Neural progenitor cell (in vitro differentiated cells): ENCODE measurements at regions not wholly inside any gene's neighbourhood (a gene's known extent, or its start where the extent isn't known, plus 50 kb on each side); places are given as distances from the start of the nearest gene placed in this dataset.

Experiments
- DNase-seq: peaks from one replicate; pipeline ENCODE4 v3.0.0-alpha.2; 2016; ENCODE audit warnings: low spot score
- H2AFZ ChIP-seq: fragments of 200-600 bp; sonication (generic); replicated peaks from 2 replicates; pipeline ENCODE4 v1.6.1; 2016; ENCODE audit warnings: antibody characterized with exemption
- H3F3A ChIP-seq: fragments of 200-600 bp; sonication (generic); 2 replicates; pipeline ENCODE4 v1.6.1; 2016; ENCODE audit warnings: antibody characterized with exemption, low read depth
- H3K27ac ChIP-seq: fragments of 200-600 bp; sonication (generic); 2 replicates; pipeline ENCODE4 v1.5.1; 2016; ENCODE audit warnings: mild to moderate bottlenecking
- H3K27me3 ChIP-seq: fragments of 200-600 bp; sonication (generic); 2 replicates; pipeline ENCODE4 v1.6.1; 2016; ENCODE audit warnings: mild to moderate bottlenecking, moderate library complexity
- H3K36me3 ChIP-seq: fragments of 200-600 bp; sonication (generic); 2 replicates; pipeline ENCODE4 v1.5.1; 2016
- H3K4me1 ChIP-seq: fragments of 200-600 bp; sonication (generic); 2 replicates; pipeline ENCODE4 v1.6.1; 2016; ENCODE audit warnings: mixed run types
- H3K4me2 ChIP-seq: fragments of 200-600 bp; sonication (generic); 2 replicates; pipeline ENCODE4 v1.6.1; 2016
- H3K4me3 ChIP-seq: fragments of 200-600 bp; sonication (generic); 2 replicates; pipeline ENCODE4 v1.5.1; 2016
- H3K79me2 ChIP-seq: fragments of 200-600 bp; sonication (generic); 2 replicates; pipeline ENCODE4 v1.6.1; 2016; ENCODE audit warnings: low read depth
- H3K9ac ChIP-seq: fragments of 200-600 bp; sonication (generic); 2 replicates; pipeline ENCODE4 v1.6.1; 2016
- H3K9me3 ChIP-seq: fragments of 200-600 bp; sonication (generic); 2 replicates; pipeline ENCODE4 v1.5.1; 2016; ENCODE audit warnings: low read depth
- H4K20me1 ChIP-seq: fragments of 200-600 bp; sonication (generic); 2 replicates; pipeline ENCODE4 v1.6.1; 2016; ENCODE audit warnings: low read depth
- H3K27ac Mint-ChIP-seq: 3 replicates; pipeline ENCODE4 v1.8.0; 2021; ENCODE audit warnings: mixed read lengths
- H3K27me3 Mint-ChIP-seq: 2 replicates; pipeline ENCODE4 v1.8.0; 2022; ENCODE audit warnings: low read depth, mild to moderate bottlenecking, inconsistent platforms, moderate library complexity, mixed read lengths; ENCODE audit not compliant: insufficient read depth
- H3K36me3 Mint-ChIP-seq: 3 replicates; pipeline ENCODE4 v1.8.0; 2021; ENCODE audit warnings: mixed read lengths
- H3K4me1 Mint-ChIP-seq: 3 replicates; pipeline ENCODE4 v1.8.0; 2021; ENCODE audit warnings: mixed read lengths
- H3K4me3 Mint-ChIP-seq: 3 replicates; pipeline ENCODE4 v1.8.0; 2021; ENCODE audit warnings: mild to moderate bottlenecking, moderate library complexity, mixed read lengths
- H3K9me3 Mint-ChIP-seq: 3 replicates; pipeline ENCODE4 v1.8.0; 2020; ENCODE audit warnings: mixed read lengths
- CTCF ChIP-seq: fragments of 200-600 bp; sonication (generic); IDR thresholded peaks from 2 replicates; pipeline ENCODE4 v1.5.1; 2017; ENCODE audit warnings: antibody characterized with exemption, mild to moderate bottlenecking
- EZH2 ChIP-seq: fragments of 200-600 bp; sonication (generic); IDR thresholded peaks from 2 replicates; pipeline ENCODE4 v1.6.1; 2017; ENCODE audit warnings: antibody characterized with exemption, mild to moderate bottlenecking, moderate library complexity
- EZH2phosphoT487 ChIP-seq: fragments of 200-600 bp; sonication (generic); IDR thresholded peaks from 2 replicates; pipeline ENCODE4 v1.6.1; 2017; ENCODE audit warnings: antibody characterized with exemption

GRCh38 chr13:104014803-104015645 lies 948.8 kb upstream of the SLC10A2 start:
- no peaks in the 10 kb centered on the region for H3K36me3 ChIP-seq
- Mint-ChIP-seq H3K4me1 (peaks cover 14% of the 10 kb centered on the region), H3K27ac (no peak overlapping the region), H3K27me3 (no peaks in the 10 kb centered on the region), H3K4me3 (no peak overlapping the region), H3K9me3 (no peaks in the 10 kb centered on the region), H3K36me3 (no peaks in the 10 kb centered on the region)
- H3K27ac ChIP-seq = no peak overlapping the region
- H2AFZ ChIP-seq = no peak overlapping the region
- H3K79me2 ChIP-seq = no peaks in the 10 kb centered on the region
- H4K20me1 ChIP-seq = no peaks in the 10 kb centered on the region
- no peak for DNase-seq
- H3K4me3 ChIP-seq = no peak overlapping the region
- H3K4me2 ChIP-seq = no peak overlapping the region
- no peak overlapping the region for H3K9ac ChIP-seq
- H3F3A ChIP-seq = no peaks in the 10 kb centered on the region
- no peak for TF ChIP-seq EZH2phosphoT487
- no peak for TF ChIP-seq EZH2
- no peak for TF ChIP-seq CTCF
- no peaks in the 10 kb centered on the region for H3K27me3 ChIP-seq
- no peaks in the 10 kb centered on the region for H3K9me3 ChIP-seq
- peaks cover 7% of the 10 kb centered on the region for H3K4me1 ChIP-seq

GRCh38 chr13:104011505-104012241 lies 945.5 kb upstream of the SLC10A2 start:
- Histone ChIP-seq H3K4me2 (no peak overlapping the region), H3K27ac (no peak overlapping the region), H4K20me1 (no peaks in the 10 kb centered on the region), H2AFZ (no peak overlapping the region), H3K4me1 (peaks cover 11% of the 10 kb centered on the region), H3K36me3 (no peaks in the 10 kb centered on the region), H3K9me3 (no peaks in the 10 kb centered on the region), H3K79me2 (no peaks in the 10 kb centered on the region), H3F3A (no peaks in the 10 kb centered on the region), H3K27me3 (no peaks in the 10 kb centered on the region), H3K9ac (no peak overlapping the region), H3K4me3 (no peak overlapping the region)
- Mint-ChIP-seq H3K27me3 (no peaks in the 10 kb centered on the region), H3K27ac (peak overlapping the region; percentile 43), H3K4me1 (peaks cover 21% of the 10 kb centered on the region), H3K4me3 (peak overlapping the region; percentile 40), H3K36me3 (no peaks in the 10 kb centered on the region), H3K9me3 (no peaks in the 10 kb centered on the region)
- peak; percentile 51 for DNase-seq
- TF ChIP-seq EZH2phosphoT487 = no peak
- TF ChIP-seq EZH2 = no peak
- TF ChIP-seq CTCF = no peak

DNA sequence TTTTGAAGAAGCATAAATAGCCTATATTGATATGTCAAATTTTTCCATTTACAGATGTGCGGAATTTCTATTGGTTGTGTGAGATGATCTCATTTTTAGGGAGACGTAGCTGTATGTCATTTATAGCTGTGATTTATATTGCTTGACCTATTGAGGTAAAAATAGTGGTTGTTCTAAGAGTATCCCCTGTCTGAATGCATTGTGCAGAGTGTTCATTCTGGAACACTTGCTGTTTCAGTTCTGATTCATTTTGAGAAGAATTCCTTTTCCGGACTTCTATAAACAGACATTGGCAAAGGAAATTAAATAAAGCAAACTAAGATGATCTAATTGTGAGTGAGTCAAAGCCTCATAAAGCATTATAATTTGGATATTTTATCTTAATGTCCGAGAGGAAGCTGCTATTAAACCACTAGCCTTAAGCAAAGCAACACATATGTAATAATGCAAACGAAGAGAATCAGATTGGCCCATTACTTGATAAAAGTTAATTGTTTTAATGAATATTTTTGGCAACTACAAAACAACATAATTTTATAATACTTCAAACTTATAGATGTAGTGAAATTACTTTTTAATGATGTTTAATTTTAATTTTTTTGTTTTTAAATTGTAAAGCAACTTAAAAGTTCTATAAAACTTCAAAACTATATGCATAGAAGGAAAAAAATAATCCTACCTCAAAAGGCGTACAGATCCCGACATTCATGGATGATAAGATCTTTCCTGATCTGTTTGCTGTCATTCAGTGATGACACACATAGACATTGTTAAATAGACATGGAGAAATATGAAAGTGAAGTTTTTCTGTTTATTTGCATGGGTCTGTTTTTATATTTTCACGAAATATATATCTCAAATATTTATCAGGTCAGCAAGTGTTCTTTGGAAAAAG lies 942.6 kb upstream of the SLC10A2 start:
- Mint-ChIP-seq H3K9me3 (no peaks in the 10 kb centered on the region), H3K27me3 (no peaks in the 10 kb centered on the region), H3K4me1 (peaks cover 32% of the 10 kb centered on the region), H3K36me3 (no peaks in the 10 kb centered on the region), H3K27ac (no peak overlapping the region), H3K4me3 (no peak overlapping the region)
- no peaks in the 10 kb centered on the region for H3K27me3 ChIP-seq
- H3K79me2 ChIP-seq = no peaks in the 10 kb centered on the region
- peaks cover 15% of the 10 kb centered on the region for H3K4me1 ChIP-seq
- TF ChIP-seq EZH2phosphoT487 (no peak), CTCF (no peak), EZH2 (no peak)
- no peak overlapping the region for H3K27ac ChIP-seq
- H2AFZ ChIP-seq = no peak overlapping the region
- H3K36me3 ChIP-seq = no peaks in the 10 kb centered on the region
- H3F3A ChIP-seq = no peaks in the 10 kb centered on the region
- H3K4me2 ChIP-seq = no peak overlapping the region
- H3K4me3 ChIP-seq = no peak overlapping the region
- H3K9ac ChIP-seq = no peak overlapping the region
- H4K20me1 ChIP-seq = no peaks in the 10 kb centered on the region
- DNase-seq = no peak
- H3K9me3 ChIP-seq = no peaks in the 10 kb centered on the region
